ENCODE measurements at regions not wholly inside any gene's neighbourhood (a gene's known extent, or its start where the extent isn't known, plus 50 kb on each side); places are given as distances from the start of the nearest gene placed in this dataset.
"Not testable (repeated sequence)": the region's sequence is repeated elsewhere in the genome, so short reads cannot be mapped to it uniquely, and the experiment has no call there.

- Histone ChIP-seq H3K4me2 (ENCODE audit: low read length) (peak overlapping the region; percentile 59), H3K9me2 (replicated peaks; ENCODE audit: low read length) (no peaks in the 10 kb centered on the region), H3K9me3 (ENCODE audit: low read length) (no peaks in the 10 kb centered on the region), H3K27me3 (ENCODE audit: low read length) (no peaks in the 10 kb centered on the region), H3K9ac (ENCODE audit: low read length) (no peak overlapping the region), H2AFZ (ENCODE audit: low read length) (no peak overlapping the region), H3F3A (ENCODE audit: low read length, unreplicated experiment) (no peaks in the 10 kb centered on the region), H3K4me3 (ENCODE audit: low read length) (no peak overlapping the region), H3K79me2 (ENCODE audit: low read length) (no peaks in the 10 kb centered on the region), H4K20me1 (ENCODE audit: low read length) (no peaks in the 10 kb centered on the region), H3K27ac (ENCODE audit: low read length) (no peak overlapping the region), H3K36me3 (ENCODE audit: low read depth, low read length) (no peaks in the 10 kb centered on the region), H3K4me1 (ENCODE audit: insufficient read depth, low read length) (peaks cover 14% of the 10 kb centered on the region)
- TF ChIP-seq EZH2 (IDR thresholded peaks at IDR 0.05; ENCODE audit: low read length, unreplicated experiment) (no peak), EZH2phosphoT487 (IDR thresholded peaks at IDR 0.05; ENCODE audit: borderline replicate concordance, low read length) (no peak), CTCF (conservative IDR thresholded peaks at IDR 0.05; ENCODE audit: low read depth, low read length) (no peak)
- CTCF ChIA-PET: no interaction called here
- ATAC-seq (peak; percentile 81), DNase-seq (peak; percentile 75)
- POLR2A ChIA-PET (ENCODE audit: unreplicated experiment): interaction anchor here (0.5 kb wide), 1 partner anchor 234 kb away, joined by 3 read pairs; no protein-coding TSS in a partner anchor
- BruUV-seq (replicated peaks): no TSS peak
- intact Hi-C loops (cut with micrococcal nuclease): no loop called here
These were observed 56.9 kb upstream of the SHB start for GRCh38 chr9:38125889-38126288.

- CTCF ChIA-PET; H4K20me1 ChIP-seq (ENCODE audit: low read length); H3F3A ChIP-seq (ENCODE audit: low read length, unreplicated experiment); BruUV-seq (replicated peaks); H3K9me3 ChIP-seq (ENCODE audit: low read length); H3K27me3 ChIP-seq (ENCODE audit: low read length); H3K79me2 ChIP-seq (ENCODE audit: low read length); POLR2A ChIA-PET (ENCODE audit: unreplicated experiment); ATAC-seq; intact Hi-C loops (cut with micrococcal nuclease); H3K36me3 ChIP-seq (ENCODE audit: low read depth, low read length); H3K9ac ChIP-seq (ENCODE audit: low read length); H3K27ac ChIP-seq (ENCODE audit: low read length); H3K9me2 ChIP-seq (replicated peaks; ENCODE audit: low read length); DNase-seq; H2AFZ ChIP-seq (ENCODE audit: low read length); H3K4me2 ChIP-seq (ENCODE audit: low read length); H3K4me3 ChIP-seq (ENCODE audit: low read length): not testable (repeated sequence)
- H3K4me1 ChIP-seq (ENCODE audit: insufficient read depth, low read length): peaks cover 27% of the 10 kb centered on the region
These were observed 54.3 kb upstream of the SHB start for GRCh38 chr9:38123359-38123758.

DNA sequence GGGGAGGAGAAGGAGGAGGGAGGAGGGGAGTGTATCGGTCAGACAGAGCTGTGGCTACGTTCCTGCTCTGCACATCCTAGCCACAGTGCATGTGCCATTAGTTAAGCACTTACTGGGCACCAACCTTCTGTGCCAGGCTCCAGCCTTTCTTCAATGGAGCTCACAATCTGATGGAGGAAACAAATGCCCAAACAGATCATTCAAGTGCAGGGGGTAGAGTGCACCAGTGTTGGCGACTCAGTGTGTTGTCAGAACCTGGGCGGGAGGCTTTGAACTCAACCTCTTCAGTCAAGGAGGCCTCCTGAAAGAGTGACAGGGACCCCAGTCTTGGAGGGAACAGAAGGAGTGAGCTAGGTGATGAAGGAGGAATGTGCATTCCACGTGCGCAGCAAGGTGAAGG is 51.9 kb upstream of the SHB start:
- Histone ChIP-seq H3K27me3 (ENCODE audit: low read length) (no peaks in the 10 kb centered on the region), H3K9me3 (ENCODE audit: low read length) (no peaks in the 10 kb centered on the region), H3K9ac (ENCODE audit: low read length) (no peak overlapping the region), H3K79me2 (ENCODE audit: low read length) (no peaks in the 10 kb centered on the region), H2AFZ (ENCODE audit: low read length) (no peak overlapping the region), H3K9me2 (replicated peaks; ENCODE audit: low read length) (no peaks in the 10 kb centered on the region), H4K20me1 (ENCODE audit: low read length) (no peaks in the 10 kb centered on the region), H3K4me2 (ENCODE audit: low read length) (no peak overlapping the region), H3K27ac (ENCODE audit: low read length) (no peak overlapping the region), H3F3A (ENCODE audit: low read length, unreplicated experiment) (no peaks in the 10 kb centered on the region), H3K4me3 (ENCODE audit: low read length) (no peak overlapping the region), H3K4me1 (ENCODE audit: insufficient read depth, low read length) (peaks cover 20% of the 10 kb centered on the region), H3K36me3 (ENCODE audit: low read depth, low read length) (no peaks in the 10 kb centered on the region)
- BruUV-seq (replicated peaks): no TSS peak
- ChIA-PET POLR2A (ENCODE audit: unreplicated experiment) (no interaction called here), CTCF (no interaction called here)
- DNase-seq (no peak), ATAC-seq (no peak)
- no peak for TF ChIP-seq EZH2 (IDR thresholded peaks at IDR 0.05; ENCODE audit: low read length, unreplicated experiment)
- no peak for TF ChIP-seq CTCF (conservative IDR thresholded peaks at IDR 0.05; ENCODE audit: low read depth, low read length)
- TF ChIP-seq EZH2phosphoT487 (IDR thresholded peaks at IDR 0.05; ENCODE audit: borderline replicate concordance, low read length): no peak
- intact Hi-C loops (cut with micrococcal nuclease): no loop called here

Data from PC-3 (cell line).